Transverse colon (tissue), 4 donors: ENCODE measurements at regions not wholly inside any gene's neighbourhood (a gene's known extent, or its start where the extent isn't known, plus 50 kb on each side); places are given as distances from the start of the nearest gene placed in this dataset.

Source experiments
- DNase-seq: peaks from one replicate; pipeline ENCODE4 v3.0.0-alpha.2; 2019
- H3K27ac ChIP-seq, 4 donors: fragments of 200-600 bp; sonication (generic); 2 replicates each; pipeline ENCODE4 v1.5.1; 2016 to 2018; ENCODE audit warnings: inconsistent platforms in 4 of 4
- H3K27me3 ChIP-seq: fragments of 200-600 bp; sonication (generic); 2 replicates; pipeline ENCODE4 v1.5.1; 2017; ENCODE audit warnings: inconsistent platforms
- H3K36me3 ChIP-seq, 4 donors: fragments of 200-600 bp; sonication (generic); 2 replicates each; pipeline ENCODE4 v1.5.1; 2017 to 2019; ENCODE audit warnings: inconsistent platforms in 4 of 4
- H3K4me1 ChIP-seq, 4 donors: fragments of 200-600 bp; sonication (generic); 2 replicates each; pipeline ENCODE4 v1.5.1; 2017 to 2020; ENCODE audit warnings: inconsistent platforms in 4 of 4
- H3K4me3 ChIP-seq, 4 donors: fragments of 200-600 bp; sonication (generic); 1 replicate in 1 of 4; 2 replicates in 3 of 4; pipeline versions ENCODE4 v1.5.1 to v1.6.1; 2017 to 2019; ENCODE audit warnings: inconsistent platforms in 4 of 4
- H3K9me3 ChIP-seq, 2 donors: fragments of 200-600 bp; sonication (generic); 2 replicates each; pipeline ENCODE4 v1.5.1; 2017 to 2019; ENCODE audit warnings: inconsistent platforms in 2 of 2
- EP300 ChIP-seq: sonication (generic); formaldehyde crosslinking; IDR thresholded peaks from one replicate; pipeline ENCODE4 v1.6.1; 2017; ENCODE audit warnings: antibody characterized with exemption, low read depth
- POLR2A ChIP-seq: fragments of 450-650 bp; IDR thresholded peaks from one replicate; pipeline ENCODE4 v1.6.1; 2016; ENCODE audit warnings: antibody characterized with exemption, mild to moderate bottlenecking, moderate library complexity
- POLR2AphosphoS5 ChIP-seq, 3 donors: sonication (generic); formaldehyde crosslinking; IDR thresholded peaks; one replicate each; pipeline ENCODE4 v1.6.1; 2016; ENCODE audit warnings: antibody characterized with exemption in 3 of 3
- WGBS, 2 donors: methylation state at CpG; one replicate each; pipeline ENCODE4 v1.1.5; 2018; ENCODE audit warnings: low coverage in 1 of 2; 5-methylcytosine and 5-hydroxymethylcytosine counted together
- in situ Hi-C, 4 donors: fragments of 200-750 bp; cut with MboI; loops; one replicate each; pipeline versions ENCODE4 v1.15.0 to v1.15.1; 2017; ENCODE audit warnings: low sequenced_read_pairs in 3 of 4, low pct_ligation_motif_present in 1 of 4, low pct_unique_long_range_greater_than_20kb in 1 of 4
- intact Hi-C: fragments of 100-400 bp; cut with DNase I; formaldehyde crosslinking; loops from one replicate; pipeline ENCODE4 v1.15.1; 2023; ENCODE audit warnings: low total_unique reads
- TF ChIP-seq, protein P1 (sequence below), 5 experiments: fragments of 200-600 bp in 3 of 5; fragments of 450-650 bp in 2 of 5; sonication (generic) in 3 of 5; IDR thresholded peaks; 1 replicate in 2 of 5; 2 replicates in 3 of 5; pipeline ENCODE4 v1.5.1; 2016 to 2017; ENCODE audit warnings: antibody characterized with exemption in 5 of 5, inconsistent platforms in 3 of 5, mild to moderate bottlenecking in 2 of 5, moderate library complexity in 1 of 5

- no peaks in the 10 kb centered on the region for H3K36me3 ChIP-seq
- no peaks in the 10 kb centered on the region for H3K27me3 ChIP-seq
- no peak for DNase-seq
- in situ Hi-C loops (no loop called here), intact Hi-C loops (no loop called here)
- WGBS, 2 donors: 60 to 61% methylated on average over 2 of the region's 2 CpGs
- no peak overlapping the region for H3K4me3 ChIP-seq
- TF ChIP-seq POLR2AphosphoS5 (IDR thresholded peaks at IDR 0.05) (no peak), EP300 (no peak), POLR2A (no peak)
- TF ChIP-seq, protein P1, sequence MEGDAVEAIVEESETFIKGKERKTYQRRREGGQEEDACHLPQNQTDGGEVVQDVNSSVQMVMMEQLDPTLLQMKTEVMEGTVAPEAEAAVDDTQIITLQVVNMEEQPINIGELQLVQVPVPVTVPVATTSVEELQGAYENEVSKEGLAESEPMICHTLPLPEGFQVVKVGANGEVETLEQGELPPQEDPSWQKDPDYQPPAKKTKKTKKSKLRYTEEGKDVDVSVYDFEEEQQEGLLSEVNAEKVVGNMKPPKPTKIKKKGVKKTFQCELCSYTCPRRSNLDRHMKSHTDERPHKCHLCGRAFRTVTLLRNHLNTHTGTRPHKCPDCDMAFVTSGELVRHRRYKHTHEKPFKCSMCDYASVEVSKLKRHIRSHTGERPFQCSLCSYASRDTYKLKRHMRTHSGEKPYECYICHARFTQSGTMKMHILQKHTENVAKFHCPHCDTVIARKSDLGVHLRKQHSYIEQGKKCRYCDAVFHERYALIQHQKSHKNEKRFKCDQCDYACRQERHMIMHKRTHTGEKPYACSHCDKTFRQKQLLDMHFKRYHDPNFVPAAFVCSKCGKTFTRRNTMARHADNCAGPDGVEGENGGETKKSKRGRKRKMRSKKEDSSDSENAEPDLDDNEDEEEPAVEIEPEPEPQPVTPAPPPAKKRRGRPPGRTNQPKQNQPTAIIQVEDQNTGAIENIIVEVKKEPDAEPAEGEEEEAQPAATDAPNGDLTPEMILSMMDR (IDR thresholded peaks at IDR 0.05): no peak
- H3K4me1 ChIP-seq: no peaks in the 10 kb centered on the region
- peaks cover 0 to 4% of the 10 kb centered on the region in 2 donors for H3K9me3 ChIP-seq
- H3K27ac ChIP-seq: no peak overlapping the region
These were observed 355.0 kb downstream of the CDH10 start for GRCh38 chr5:24289582-24290335.

GRCh38 chr5:24290536-24290935, 354.2 kb downstream of the CDH10 start:
- TF ChIP-seq POLR2AphosphoS5 (IDR thresholded peaks at IDR 0.05): no peak
- TF ChIP-seq EP300: no peak
- no peak for TF ChIP-seq POLR2A
- TF ChIP-seq, protein P1 (IDR thresholded peaks at IDR 0.05): no peak
- Histone ChIP-seq H3K27ac (no peak overlapping the region), H3K27me3 (no peaks in the 10 kb centered on the region), H3K4me3 (no peak overlapping the region), H3K36me3 (no peaks in the 10 kb centered on the region), H3K9me3 (peaks cover 0 to 4% of the 10 kb centered on the region in 2 donors), H3K4me1 (no peaks in the 10 kb centered on the region)
- in situ Hi-C loops (no loop called here), intact Hi-C loops (no loop called here)
- 83 to 88% methylated on average over 1 of the region's 1 CpG for WGBS, 2 donors
- DNase-seq: no peak

GRCh38 chr5:24291916-24292315, 352.9 kb downstream of the CDH10 start:
- intact Hi-C loops: no loop called here
- TF ChIP-seq EP300 (no peak), POLR2AphosphoS5 (IDR thresholded peaks at IDR 0.05) (no peak), POLR2A (no peak)
- TF ChIP-seq, protein P1 (IDR thresholded peaks at IDR 0.05): no peak
- Histone ChIP-seq H3K4me3 (no peak overlapping the region), H3K9me3 (peaks cover 0 to 4% of the 10 kb centered on the region in 2 donors), H3K36me3 (no peaks in the 10 kb centered on the region), H3K4me1 (no peaks in the 10 kb centered on the region), H3K27ac (no peak overlapping the region), H3K27me3 (no peaks in the 10 kb centered on the region)
- 67 to 78% methylated on average over 2 of the region's 2 CpGs for WGBS, 2 donors
- in situ Hi-C loops: no loop called here
- DNase-seq: no peak

- TF ChIP-seq POLR2A (no peak), POLR2AphosphoS5 (IDR thresholded peaks at IDR 0.05) (no peak), EP300 (no peak)
- TF ChIP-seq, protein P1 (IDR thresholded peaks at IDR 0.05): no peak
- Histone ChIP-seq H3K9me3 (peaks cover 0 to 8% of the 10 kb centered on the region in 2 donors), H3K27ac (no peak overlapping the region), H3K27me3 (no peaks in the 10 kb centered on the region), H3K4me3 (no peak overlapping the region), H3K36me3 (no peaks in the 10 kb centered on the region), H3K4me1 (no peaks in the 10 kb centered on the region)
- in situ Hi-C loops: no loop called here
- 60 to 66% methylated on average over 4 of the region's 4 CpGs for WGBS, 2 donors
- no peak for DNase-seq
- intact Hi-C loops: no loop called here
These were observed 350.4 kb downstream of the CDH10 start for GRCh38 chr5:24294333-24294732.
